Lung (tissue), 11 donors: ENCODE measurements at regions not wholly inside any gene's neighbourhood (a gene's known extent, or its start where the extent isn't known, plus 50 kb on each side); places are given as distances from the start of the nearest gene placed in this dataset.

Source experiments
- ATAC-seq: fragments of 200-7000 bp; cut with Tn5 transposase; one replicate; pipeline ENCODE4 v1.9.1; 2020; ENCODE audit warnings: moderate number of reproducible peaks; ENCODE audit not compliant: insufficient read depth, low FRiP score
- DNase-seq, 3 donors: peaks; one replicate each; pipeline ENCODE4 v3.0.0-alpha.2; 2013 to 2017
- H3K27ac ChIP-seq, 2 donors: one replicate each; pipeline ENCODE4 v1.5.1; 2013; ENCODE audit warnings: mild to moderate bottlenecking in 2 of 2, moderate library complexity in 2 of 2, control low read depth in 1 of 2, inconsistent platforms in 1 of 2, low read depth in 1 of 2, low read length in 1 of 2
- H3K27me3 ChIP-seq, 3 donors: one replicate each; pipeline ENCODE4 v1.5.1; 2013; ENCODE audit warnings: low read length in 2 of 3; ENCODE audit not compliant: control insufficient read depth in 3 of 3, insufficient read depth in 3 of 3
- H3K36me3 ChIP-seq, 4 donors: one replicate each; pipeline ENCODE4 v1.5.1; 2013; ENCODE audit warnings: low read length in 4 of 4, mild to moderate bottlenecking in 1 of 4, moderate library complexity in 1 of 4; ENCODE audit not compliant: control insufficient read depth in 4 of 4, insufficient read depth in 4 of 4
- H3K4me1 ChIP-seq, 5 donors: one replicate each; pipeline ENCODE4 v1.5.1; 2013; ENCODE audit warnings: low read length in 5 of 5, mild to moderate bottlenecking in 2 of 5, moderate library complexity in 1 of 5; ENCODE audit not compliant: control insufficient read depth in 5 of 5, insufficient read depth in 5 of 5
- H3K4me3 ChIP-seq: one replicate; pipeline ENCODE4 v1.5.1; 2013; ENCODE audit warnings: mild to moderate bottlenecking, control low read depth, moderate library complexity
- H3K9ac ChIP-seq, 2 donors: one replicate each; pipeline ENCODE4 v1.5.1; 2013; ENCODE audit warnings: low read length in 2 of 2, control low read depth in 1 of 2; ENCODE audit not compliant: insufficient read depth in 1 of 2
- H3K9me3 ChIP-seq, 4 donors: one replicate each; pipeline ENCODE4 v1.5.1; 2013; ENCODE audit warnings: low read length in 3 of 4, mild to moderate bottlenecking in 1 of 4, moderate library complexity in 1 of 4; ENCODE audit not compliant: control insufficient read depth in 4 of 4, insufficient read depth in 3 of 4
- WGBS, 2 donors: extraction: QIAGEN DNeasy Blood & Tissue Kit; methylation state at CpG; one replicate each; pipeline ENCODE4 v1.1.7; 2013; 5-methylcytosine and 5-hydroxymethylcytosine counted together
- TF ChIP-seq, protein P1 (sequence below): IDR thresholded peaks from 2 replicates; pipeline ENCODE4 v1.5.1; 2012; ENCODE audit warnings: mild to moderate bottlenecking; ENCODE audit errors: control extremely low read depth, extremely low read depth
- donor health status: control.
- donor health status: control.
- donor health status: Bipolar disorder and iron deficiency.
- donor health status: healthy.
- donor health status: DM: yes; HTN: yes; CAD: no.

DNA sequence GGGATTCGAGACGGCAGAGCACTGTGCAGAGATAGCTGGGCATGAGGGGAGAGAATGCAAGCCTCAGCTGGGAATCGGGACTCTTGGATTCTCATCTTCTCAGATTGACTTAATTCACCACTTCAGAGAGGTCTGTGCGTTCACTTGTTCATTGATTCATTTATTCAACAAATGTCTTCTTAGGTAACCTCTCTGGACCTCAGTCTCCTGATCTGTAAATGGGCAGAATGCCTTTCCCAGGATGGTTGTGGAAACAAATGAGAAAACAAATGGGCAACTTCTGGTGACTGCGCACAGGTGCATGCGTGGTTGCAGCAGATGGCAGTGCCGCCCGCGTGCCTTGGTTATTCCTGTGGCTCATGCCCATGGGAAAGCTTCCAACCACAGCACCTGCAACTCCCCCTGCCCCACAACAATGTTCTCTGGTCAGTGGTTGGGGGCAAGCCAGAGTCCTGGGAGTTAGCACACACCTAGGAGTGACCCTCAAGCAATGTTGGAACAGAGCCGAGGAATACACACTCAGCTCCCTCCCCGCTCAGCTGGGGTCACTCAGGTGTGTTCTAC is 110.1 kb upstream of the RUNX3 start:
- no peak overlapping the region for H3K27ac ChIP-seq
- ATAC-seq (no peak), DNase-seq (no peak)
- no peaks in the 10 kb centered on the region for H3K27me3 ChIP-seq
- TF ChIP-seq, protein P1, sequence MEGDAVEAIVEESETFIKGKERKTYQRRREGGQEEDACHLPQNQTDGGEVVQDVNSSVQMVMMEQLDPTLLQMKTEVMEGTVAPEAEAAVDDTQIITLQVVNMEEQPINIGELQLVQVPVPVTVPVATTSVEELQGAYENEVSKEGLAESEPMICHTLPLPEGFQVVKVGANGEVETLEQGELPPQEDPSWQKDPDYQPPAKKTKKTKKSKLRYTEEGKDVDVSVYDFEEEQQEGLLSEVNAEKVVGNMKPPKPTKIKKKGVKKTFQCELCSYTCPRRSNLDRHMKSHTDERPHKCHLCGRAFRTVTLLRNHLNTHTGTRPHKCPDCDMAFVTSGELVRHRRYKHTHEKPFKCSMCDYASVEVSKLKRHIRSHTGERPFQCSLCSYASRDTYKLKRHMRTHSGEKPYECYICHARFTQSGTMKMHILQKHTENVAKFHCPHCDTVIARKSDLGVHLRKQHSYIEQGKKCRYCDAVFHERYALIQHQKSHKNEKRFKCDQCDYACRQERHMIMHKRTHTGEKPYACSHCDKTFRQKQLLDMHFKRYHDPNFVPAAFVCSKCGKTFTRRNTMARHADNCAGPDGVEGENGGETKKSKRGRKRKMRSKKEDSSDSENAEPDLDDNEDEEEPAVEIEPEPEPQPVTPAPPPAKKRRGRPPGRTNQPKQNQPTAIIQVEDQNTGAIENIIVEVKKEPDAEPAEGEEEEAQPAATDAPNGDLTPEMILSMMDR: no peak
- H3K9me3 ChIP-seq: peaks cover 0 to 4% (median 0%) of the 10 kb centered on the region in 4 donors
- no peak overlapping the region for H3K9ac ChIP-seq
- H3K36me3 ChIP-seq: no peaks in the 10 kb centered on the region
- H3K4me3 ChIP-seq: no peak overlapping the region
- 79 to 86% methylated on average over 11 of the region's 11 CpGs for WGBS, 2 donors
- H3K4me1 ChIP-seq: no peaks in the 10 kb centered on the region

DNA sequence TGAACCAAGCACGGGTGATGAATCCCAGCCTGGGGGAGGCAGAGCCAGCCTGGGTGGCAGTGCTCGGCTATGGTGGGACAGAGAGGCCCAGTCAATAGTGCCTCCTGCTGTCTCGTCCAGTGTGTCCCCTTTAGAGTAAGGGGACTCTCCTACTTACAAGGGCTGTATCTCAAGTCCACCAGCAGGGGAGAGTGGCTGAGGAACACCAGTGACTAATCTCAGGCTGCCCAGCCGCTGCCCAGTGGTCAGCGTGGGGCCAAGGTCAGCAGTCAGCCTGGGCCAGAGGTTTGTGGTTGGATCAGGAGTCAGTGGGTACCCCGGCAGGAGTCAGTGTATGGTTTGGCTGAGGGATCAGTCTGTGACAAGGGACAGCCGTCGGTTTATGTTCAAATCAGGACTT is 109.2 kb upstream of the RUNX3 start:
- no peak overlapping the region for H3K27ac ChIP-seq
- TF ChIP-seq, protein P1: no peak
- DNase-seq: no peak

DNA sequence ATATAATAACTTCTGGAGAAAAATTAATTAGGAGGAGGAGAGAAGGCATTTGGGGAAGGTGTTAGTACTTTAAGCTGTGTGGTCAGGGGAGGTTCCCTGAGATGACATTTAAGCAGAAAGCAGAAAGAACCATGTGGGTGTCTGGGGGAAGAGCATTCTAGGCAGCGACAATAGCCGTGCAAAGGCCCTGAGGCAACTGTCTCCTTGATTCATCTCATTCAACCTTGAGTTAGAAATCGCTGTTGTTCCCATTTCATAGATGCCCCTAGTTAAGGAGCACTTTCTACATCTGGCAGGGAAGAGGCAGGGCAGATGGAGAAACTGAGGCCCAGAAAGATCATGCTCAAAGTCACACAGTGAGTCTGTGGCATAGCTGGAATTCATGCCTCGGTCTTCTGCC is 108.6 kb upstream of the RUNX3 start:
- Histone ChIP-seq H3K27ac (no peak overlapping the region), H3K27me3 (no peaks in the 10 kb centered on the region), H3K9me3 (peaks cover 0 to 4% (median 0%) of the 10 kb centered on the region in 4 donors), H3K36me3 (no peaks in the 10 kb centered on the region), H3K9ac (no peak overlapping the region), H3K4me3 (no peak overlapping the region), H3K4me1 (peaks cover 0 to 7% (median 0%) of the 10 kb centered on the region in 5 donors)
- ATAC-seq: no peak
- WGBS, 2 donors: 60 to 71% methylated on average over 4 of the region's 4 CpGs
- DNase-seq: no peak
- TF ChIP-seq, protein P1: no peak

More for the DNA sequence above, 109.2 kb upstream of the RUNX3 start:
- 71 to 74% methylated on average over 8 of the region's 8 CpGs for WGBS, 2 donors
- H3K27me3 ChIP-seq: no peaks in the 10 kb centered on the region
- H3K9me3 ChIP-seq: peaks cover 0 to 4% (median 0%) of the 10 kb centered on the region in 4 donors
- H3K9ac ChIP-seq: no peak overlapping the region
- no peaks in the 10 kb centered on the region for H3K36me3 ChIP-seq
- no peak overlapping the region for H3K4me3 ChIP-seq
- no peak for ATAC-seq
- H3K4me1 ChIP-seq: peaks cover 0 to 3% (median 0%) of the 10 kb centered on the region in 5 donors
